GM18511 (cell line): ENCODE measurements at regions not wholly inside any gene's neighbourhood (a gene's known extent, or its start where the extent isn't known, plus 50 kb on each side); places are given as distances from the start of the nearest gene placed in this dataset.
"Not testable (repeated sequence)": the region's sequence is repeated elsewhere in the genome, so short reads cannot be mapped to it uniquely, and the experiment has no call there.

Experiments
- ATAC-seq: cut with Tn5 transposase; IDR thresholded peaks from one replicate; pipeline ENCODE4 v1.9.1; 2021; ENCODE audit warnings: mild to moderate bottlenecking, moderate library complexity; ENCODE audit not compliant: unreplicated experiment

DNA sequence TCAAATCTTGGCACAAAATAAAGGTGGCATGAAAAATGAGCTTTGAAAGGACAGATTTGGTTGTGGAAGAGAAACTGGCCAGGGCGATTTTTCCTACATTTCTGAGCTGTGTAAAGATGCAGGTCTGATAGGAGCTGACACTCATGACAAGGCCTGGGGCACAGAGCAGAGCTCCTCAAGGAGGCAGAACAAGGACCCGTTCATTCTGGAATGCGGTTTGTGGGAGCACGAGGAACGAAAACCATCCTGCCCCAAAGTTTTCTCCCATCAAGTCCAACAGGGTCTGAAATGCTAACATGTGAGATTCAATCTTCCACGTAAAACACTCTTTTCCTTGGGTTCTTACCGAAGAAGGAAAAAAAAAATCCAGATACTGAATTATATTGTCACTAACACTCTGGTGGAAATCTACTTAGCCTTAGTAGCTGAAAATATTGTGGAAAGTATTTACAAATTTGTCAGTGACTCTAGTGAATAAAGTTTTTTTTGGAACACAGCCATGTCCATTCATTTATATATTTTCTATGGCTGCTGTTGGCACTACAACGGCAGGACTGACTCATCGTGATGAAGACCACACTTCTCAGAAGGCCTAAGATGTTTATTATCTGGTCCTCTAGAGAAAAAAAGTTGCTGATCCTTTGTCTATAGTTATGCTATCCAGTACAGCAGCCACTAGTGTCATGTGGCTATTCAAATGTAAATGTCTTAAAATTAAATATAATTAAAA is 215.7 kb downstream of the BAMBI start:
- ATAC-seq: no peak

DNA sequence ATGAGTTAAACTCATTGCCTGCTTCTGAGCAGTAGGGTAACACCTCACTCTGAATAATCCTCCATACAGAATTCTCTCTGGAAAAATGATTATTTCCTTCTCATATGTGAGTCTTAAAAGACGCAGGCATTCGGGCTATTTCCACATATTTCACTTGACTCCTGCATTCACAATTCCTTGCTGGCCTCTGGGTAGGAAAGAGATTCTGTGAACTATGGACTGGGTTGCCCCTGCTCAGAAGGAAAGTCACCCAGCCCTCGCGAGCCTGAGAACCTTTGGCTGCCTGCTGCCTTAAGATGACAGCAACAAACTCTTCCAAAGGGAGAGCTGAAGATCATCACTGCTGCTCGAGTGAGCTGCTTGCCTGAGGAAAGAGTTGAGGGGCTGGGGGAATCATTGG is 216.8 kb downstream of the BAMBI start:
- ATAC-seq: no peak

DNA sequence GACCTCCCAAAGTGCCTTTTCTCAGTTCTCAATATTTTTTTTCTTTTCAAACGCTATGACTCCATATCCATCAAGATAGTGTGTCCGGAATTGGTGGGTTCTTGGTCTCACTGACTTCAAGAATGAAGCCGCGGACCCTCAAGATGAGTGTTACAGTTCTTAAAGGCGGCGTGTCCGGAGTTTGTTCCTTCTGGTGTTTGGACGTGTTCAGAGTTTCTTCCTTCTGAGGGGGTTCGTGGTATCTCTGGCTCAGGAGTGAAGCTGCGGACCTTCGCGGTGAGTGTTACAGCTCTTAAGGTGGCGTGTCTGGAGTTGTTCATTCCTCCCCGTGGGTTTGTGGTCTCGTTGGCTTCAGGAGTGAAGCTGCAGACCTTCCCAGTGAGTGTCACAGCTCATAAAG is 218.3 kb downstream of the BAMBI start:
- not testable (repeated sequence) for ATAC-seq

DNA sequence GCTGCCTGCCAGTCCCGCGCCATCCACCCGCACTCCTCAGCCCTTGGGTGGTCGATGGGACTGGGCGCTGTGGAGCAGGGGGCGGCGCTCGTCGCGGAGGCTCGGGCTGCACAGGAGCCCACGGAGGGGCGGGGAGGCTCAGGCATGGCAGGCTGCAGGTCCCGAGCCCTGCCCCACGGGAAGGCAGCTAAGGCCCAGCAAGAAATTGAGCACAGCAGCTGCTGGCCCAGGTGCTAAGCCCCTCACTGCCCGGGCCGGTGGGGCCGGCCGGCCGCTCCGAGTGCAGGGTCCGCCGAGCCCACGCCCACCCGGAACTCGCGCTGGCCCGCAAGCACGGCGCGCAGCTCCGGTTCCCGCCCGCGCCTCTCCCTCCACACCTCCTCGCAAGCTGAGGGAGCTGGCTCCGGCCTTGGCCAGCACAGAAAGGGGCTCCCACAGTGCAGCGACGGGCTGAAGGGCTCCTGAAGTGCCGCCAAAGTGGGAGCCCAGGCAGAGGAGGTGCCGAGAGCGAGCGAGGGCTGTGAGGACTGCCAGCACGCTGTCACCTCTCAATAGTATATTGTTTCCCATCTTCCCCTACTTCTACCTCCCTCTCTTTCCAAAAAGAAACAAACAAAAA is 219.6 kb downstream of the BAMBI start:
- not testable (repeated sequence) for ATAC-seq

DNA sequence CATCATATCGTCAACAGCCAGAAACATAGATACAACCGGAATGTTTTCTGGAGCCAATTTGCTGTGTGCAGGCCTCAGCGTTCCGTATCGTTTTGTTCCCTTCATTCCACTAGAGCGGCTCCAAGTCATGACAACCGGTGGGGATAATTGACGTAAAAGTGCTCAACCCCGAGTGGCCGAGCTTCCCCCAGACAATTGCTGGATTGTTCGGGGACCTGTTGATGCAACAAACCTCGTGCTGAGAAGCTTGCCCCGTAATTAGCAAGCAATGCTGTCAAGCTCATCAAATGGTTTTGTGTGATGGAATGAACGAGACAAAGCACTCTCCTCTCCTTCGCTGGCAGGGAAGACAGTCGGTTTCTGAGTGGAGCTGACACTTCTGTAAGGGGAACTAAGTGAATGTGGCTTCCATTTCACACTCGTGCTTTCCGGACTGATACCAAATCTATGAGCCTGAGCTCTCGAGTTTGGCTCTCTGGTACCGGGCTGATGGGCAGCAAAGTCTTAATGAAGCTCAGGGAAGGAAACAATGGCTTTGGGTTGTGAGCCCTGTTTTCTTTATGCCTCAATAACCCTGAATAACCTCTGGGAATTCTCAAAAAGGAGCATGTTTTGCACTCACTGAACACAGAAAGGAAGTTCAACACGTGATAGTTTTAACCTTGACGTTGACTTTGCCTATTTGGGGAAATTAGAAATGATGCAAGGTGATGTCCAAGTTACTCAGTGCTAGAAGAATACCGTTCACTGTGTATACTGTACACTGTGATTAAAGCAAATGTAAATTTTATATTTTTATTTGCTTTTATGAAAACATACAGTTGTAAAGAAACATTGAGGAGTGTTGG is 220.5 kb downstream of the BAMBI start:
- ATAC-seq: no peak

DNA sequence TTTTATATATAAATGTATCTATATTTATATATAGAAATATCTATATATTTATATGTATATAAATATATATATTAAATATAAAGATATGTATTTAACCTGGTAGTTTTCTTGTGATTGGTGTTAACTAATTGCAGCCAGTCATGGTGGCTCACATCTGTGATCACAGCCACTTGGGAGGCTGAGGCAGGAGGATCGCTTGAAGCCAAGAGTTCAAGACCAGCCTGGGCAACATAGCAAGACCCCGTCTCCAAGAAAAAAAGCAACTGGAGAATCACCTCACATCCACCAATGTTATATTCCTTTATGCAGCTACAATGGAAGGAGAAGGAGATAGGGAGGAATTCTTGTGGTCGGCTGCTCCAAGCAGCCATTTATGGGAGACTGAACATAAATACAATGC is 224.9 kb downstream of the BAMBI start:
- no peak for ATAC-seq

DNA sequence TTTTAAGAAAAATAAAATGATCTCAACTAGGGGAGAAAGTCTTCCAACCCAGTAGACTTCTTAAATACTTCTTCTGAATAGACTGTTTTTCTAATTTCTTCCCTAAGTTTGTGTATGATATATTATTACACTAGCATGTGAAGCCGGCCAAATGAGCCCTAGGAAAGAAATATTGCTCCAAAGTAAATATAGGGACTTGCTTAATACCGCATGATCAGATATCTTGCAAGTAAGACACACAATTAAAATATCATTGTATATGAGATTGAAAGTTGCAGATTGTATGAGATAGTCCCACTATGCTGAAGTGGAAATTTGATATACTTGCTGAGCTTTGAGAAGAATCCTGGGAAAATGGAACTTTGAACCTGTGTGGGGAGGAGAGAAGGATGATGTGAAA is 225.7 kb downstream of the BAMBI start:
- no peak for ATAC-seq

DNA sequence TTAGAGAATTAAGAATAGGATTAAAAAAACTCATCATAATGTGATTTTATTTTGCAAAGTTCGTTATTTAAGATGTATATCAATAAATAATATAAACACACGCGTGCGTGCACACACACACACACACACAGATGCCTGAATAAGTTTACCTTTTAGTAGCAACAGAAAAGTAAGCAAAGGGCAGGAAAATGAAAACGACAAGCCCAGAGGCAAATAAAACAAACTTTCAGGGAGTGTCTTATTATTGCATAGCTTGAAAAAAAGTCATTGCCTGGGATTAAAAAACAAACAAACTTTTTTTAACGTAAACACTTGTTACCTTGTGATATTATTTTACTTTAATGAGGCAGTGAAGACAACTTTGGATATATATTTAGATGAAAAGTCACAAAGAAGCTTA is 226.4 kb downstream of the BAMBI start:
- ATAC-seq: no peak

DNA sequence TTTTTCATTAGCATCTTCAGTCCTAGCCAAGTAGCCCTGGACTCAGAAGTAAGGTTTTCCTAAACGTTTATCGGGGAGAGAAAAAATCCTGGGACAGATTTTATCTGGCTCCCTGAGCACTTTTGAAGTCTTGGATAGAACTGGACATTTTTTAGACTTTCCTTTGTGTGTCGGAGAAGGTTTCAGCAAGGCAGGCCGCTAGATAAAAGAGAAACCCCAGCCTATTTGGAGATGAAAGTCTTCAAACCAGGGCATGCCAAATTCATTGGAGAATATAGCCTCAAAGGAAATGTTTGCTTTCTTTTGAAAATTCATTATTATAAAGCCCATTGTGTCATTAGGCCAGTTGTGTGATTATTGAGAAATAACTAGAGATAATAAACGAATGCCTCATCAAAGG is 228.1 kb downstream of the BAMBI start:
- ATAC-seq: no peak

DNA sequence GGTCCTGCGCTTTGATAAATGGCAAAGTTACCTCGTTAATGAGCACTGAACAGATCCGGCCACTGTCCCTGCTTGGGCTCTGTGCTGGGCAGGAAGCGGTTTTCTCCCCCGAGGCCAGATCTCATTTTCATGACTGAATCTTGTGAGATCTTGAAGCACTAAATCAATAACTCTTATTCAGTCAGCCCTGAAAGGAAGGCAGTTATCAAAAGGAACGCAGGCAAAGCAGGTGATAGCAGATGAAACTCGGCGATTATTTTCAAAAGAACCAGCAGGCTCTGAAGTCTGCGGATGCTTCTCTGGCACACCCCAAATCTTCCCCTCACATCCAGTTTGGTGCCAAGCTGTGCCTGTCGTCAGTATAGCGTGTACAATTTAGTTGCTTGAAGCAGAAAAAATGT is 228.7 kb downstream of the BAMBI start:
- ATAC-seq: no peak

DNA sequence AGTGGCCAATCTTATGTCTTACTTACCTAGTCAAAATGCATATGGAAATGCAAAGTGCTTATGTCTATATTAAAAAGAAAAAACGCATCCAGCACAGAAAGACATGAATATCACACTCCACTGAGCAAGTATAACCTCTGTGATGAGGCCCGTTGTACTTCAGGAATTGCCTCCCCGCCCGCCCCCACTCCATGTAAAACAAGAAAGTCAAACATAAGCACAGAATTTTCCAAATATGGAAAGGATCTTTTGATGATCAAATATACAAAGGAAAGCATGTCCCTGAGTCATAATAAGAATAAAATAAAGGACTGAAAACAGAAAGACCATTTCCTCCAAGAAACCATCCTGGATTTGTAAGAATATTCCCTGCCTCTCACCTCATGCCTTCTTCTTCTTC is 229.1 kb downstream of the BAMBI start:
- no peak for ATAC-seq

DNA sequence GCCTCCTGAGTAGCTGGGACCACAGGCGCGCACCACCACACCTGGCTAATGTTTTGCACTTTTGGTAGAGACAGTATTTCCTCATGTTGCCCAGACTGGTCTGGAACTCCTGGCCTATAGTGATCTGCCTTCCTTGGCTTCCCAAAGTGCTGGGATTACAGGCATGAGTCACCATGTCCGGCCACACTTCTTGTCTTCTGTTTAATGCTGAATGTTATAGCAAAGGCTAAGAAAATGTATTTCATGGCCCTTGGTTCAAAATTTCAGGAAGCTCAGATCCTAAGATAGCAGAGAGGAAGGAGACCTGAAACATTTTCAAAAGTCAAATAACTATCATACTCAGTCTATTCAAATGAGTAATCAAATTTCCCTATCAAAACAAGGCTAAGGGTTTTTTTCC is 229.6 kb downstream of the BAMBI start:
- ATAC-seq: no peak

DNA sequence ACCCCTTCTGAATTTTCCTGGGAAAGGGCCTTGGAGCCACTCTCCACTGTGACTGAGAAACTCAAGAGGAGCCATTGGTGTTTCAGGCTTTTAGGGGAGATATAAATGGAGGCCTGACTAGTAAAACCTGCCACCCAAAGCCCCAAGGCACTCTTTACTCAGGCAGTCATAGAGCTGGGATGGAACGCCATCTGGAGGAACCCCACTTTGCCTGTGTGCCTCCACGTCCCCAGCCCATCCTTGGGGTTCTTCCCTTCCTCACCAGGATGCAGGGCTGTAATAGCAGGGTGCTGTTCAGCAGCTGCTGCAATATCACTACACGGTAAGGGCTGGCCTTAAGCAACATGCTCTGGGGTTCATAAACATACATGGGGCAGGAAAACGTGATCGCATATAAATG is 232.6 kb downstream of the BAMBI start:
- no peak for ATAC-seq

DNA sequence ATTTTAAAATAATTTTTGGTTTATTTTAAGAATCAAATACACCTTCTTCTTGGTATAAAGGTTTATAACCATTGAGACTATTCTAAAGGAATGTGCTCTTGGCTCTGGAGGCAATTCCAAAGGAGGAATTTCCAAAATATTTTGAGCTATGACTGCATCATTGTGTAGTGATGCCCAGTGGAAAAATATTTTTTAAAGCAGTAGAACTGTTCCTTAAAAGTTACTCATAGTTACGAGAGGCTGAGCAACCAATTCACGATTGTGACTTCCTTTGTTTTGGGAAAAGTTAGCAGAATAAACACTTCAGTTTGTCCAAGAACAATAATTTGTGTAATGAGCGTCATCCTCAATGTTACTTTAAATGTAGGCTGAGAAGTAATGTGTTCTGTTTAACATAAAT is 233.6 kb downstream of the BAMBI start:
- no peak for ATAC-seq

DNA sequence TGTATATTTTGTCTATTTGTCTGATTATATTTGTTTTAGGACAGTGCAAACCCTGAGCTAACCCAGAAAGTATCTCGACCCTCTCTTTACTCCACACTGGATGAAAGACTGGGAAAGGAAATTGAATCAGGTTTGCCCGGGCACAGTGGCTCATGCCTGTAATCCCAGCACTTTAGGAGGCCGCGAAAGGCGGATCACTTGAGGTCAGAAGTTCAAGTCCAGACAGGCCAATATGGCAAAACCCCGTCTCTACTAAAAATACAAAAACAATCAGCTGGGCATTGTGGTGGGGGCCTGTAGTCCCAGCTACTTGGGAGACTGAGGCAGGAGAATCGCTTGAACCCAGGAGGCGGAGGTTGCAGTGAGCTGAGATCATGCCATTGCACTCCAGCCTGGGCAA is 234.2 kb downstream of the BAMBI start:
- ATAC-seq: not testable (repeated sequence)

DNA sequence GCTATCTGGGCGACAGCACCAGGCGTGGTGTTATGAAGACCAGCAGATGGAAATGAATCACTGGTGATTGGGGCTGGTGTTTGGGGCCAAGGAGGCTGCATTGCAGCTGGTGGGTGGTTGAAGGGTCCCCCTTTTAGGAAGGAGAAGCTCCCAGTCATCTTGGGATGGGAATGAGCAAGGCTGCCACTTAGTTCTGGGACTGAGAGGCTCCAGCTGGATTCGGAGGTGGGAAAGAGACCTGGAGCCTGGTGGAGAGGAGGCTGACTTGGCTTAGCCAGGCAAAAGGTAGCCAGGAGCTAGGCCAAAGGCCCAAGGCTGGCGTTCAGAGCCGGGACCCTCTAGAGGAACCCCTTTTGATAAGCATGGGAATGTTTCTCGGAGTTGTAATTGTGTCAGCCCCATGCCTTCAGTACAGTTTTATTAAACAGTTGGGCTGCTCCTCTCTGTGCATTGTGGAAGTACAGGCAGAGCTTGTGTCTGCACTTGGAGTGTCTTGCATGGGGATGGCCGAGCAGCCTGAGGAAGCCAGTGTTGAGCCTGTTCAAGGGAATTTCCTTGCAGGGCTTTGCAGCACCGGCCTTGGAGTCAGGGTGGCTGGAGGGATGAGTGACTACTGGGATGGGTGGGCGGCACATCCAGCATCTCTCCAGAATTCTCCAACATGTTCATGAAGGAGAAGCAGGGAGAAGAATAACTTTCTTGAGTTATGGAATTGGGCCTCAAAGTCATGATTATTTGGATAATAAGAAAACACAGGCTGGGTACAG is 234.9 kb downstream of the BAMBI start:
- no peak for ATAC-seq

DNA sequence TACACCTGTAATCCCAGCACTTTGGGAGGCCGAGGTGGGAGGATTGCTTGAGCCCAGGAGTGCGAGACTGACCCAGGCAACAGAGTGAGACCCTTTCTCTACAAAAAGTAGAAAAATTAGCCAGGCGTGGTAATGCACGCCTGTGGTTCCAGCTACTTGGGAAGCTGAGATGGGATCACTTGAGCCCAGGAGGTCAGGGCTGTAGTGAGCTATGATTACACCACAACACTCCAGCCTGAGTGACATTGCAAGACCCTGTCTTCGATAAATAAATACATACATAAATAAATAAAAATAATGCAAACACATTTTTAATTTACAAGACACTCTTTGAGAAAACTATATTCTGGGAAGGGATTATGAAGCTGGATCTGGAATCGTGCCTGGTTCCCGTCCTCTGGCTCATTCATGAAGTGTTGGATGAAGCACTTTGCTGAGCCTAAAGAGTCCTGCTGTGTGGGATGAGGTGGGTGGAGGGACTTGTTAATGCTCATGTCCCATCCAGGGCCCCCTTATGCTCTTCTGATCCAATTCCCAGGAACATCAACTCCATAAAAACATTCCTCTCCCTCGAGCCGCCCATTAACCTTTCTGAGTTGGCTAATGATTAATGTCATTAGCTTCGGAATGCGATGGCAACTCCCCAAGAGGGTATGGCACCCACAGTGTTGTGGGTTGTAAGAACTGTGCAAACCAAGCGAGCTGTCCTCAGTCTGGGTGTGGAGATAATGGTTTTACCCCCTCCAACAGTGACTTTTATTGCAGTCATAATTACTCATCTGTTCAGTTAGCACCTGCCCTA is 236.3 kb downstream of the BAMBI start:
- ATAC-seq: no peak

DNA sequence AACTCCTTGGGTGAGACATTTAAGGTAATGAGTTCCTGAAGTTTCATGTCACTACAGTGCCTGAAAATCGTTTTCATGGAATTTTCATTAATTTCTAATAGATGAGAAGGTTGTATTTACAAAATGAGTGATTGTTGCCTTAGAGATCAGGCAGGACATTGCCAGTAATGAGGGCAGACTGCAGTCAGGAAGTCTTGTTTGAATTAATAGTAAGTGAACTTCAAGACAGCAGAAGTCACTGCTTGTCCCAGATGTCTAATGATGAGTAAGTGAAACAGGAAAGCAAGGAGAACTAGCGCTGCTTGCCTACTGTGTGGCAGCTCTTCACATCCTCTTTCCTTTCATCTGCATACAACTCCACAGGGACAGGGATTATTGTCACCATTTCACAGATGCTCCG is 237.4 kb downstream of the BAMBI start:
- ATAC-seq: no peak

DNA sequence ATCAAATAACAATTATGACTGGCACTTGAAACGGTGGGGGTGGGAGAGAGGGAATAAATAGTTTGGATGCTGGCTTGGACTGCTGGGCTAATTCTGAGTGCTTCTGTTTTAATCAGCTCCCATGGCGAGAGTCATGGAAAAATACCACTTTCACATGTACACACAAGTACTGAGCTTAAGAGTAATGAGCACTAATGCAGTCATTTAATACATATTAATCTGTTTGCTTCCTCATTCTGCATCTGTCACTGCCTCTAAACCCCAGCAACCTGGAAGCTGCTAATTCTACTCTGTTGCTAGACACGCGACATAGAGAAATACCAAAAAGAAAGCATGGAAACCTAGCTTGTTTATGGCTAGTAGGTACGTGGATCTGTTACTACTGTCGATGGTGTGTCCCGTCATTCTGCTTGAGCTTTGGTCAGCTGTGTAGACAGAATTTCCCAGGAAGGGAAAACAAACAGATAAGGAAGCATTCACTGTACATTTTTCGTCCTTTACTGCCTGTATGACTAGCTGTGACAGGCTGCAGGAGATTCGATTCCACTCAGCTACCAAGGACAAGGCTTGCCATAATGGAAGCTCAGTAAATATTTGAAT is 238.8 kb downstream of the BAMBI start:
- ATAC-seq: no peak

DNA sequence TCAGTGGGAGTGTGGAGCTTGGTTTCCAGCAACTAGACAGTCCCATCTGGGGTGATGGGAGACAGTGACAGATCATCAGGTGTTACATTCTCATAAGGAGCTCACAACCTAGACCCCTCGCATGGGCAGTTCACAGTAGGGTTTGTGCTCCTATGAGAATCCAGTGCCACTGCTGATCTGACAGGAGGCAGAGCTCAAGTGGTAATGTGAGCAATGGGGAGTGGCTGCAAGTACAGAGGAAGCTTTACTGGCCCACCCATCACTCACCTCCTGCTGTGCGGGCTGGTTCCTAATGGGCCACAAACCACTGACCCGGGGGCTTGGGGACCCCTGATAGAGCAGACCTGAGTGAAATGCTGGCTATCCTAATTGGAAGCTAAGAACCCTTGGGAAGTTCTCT is 242.8 kb downstream of the BAMBI start:
- ATAC-seq: no peak
